Parathyroid adenoma (tissue), 2 donors: ENCODE measurements at regions not wholly inside any gene's neighbourhood (a gene's known extent, or its start where the extent isn't known, plus 50 kb on each side); places are given as distances from the start of the nearest gene placed in this dataset.
"Not testable (repeated sequence)": the region's sequence is repeated elsewhere in the genome, so short reads cannot be mapped to it uniquely, and the experiment has no call there.

Experiments used
- H2AFZ ChIP-seq: fragments of 300-600 bp; sonication (generic); one replicate; pipeline ENCODE4 v1.7.0; 2017; ENCODE audit warnings: antibody characterized with exemption, mild to moderate bottlenecking
- H3K27ac ChIP-seq: fragments of 300-600 bp; sonication (generic); one replicate; pipeline ENCODE4 v1.7.0; 2017
- H3K27me3 ChIP-seq: fragments of 300-600 bp; sonication (generic); one replicate; pipeline ENCODE4 v1.7.0; 2017; ENCODE audit warnings: low read length; ENCODE audit not compliant: control insufficient read depth, insufficient read depth
- H3K36me3 ChIP-seq: fragments of 300-600 bp; sonication (generic); one replicate; pipeline ENCODE4 v1.7.0; 2017; ENCODE audit warnings: low read length; ENCODE audit not compliant: control insufficient read depth, insufficient read depth
- H3K4me1 ChIP-seq: fragments of 300-600 bp; sonication (generic); one replicate; pipeline ENCODE4 v1.7.0; 2017; ENCODE audit warnings: control low read depth
- H3K4me2 ChIP-seq: fragments of 300-600 bp; sonication (generic); one replicate; pipeline ENCODE4 v1.7.0; 2017; ENCODE audit warnings: low read length
- H3K4me3 ChIP-seq: fragments of 300-600 bp; sonication (generic); one replicate; pipeline ENCODE4 v1.7.0; 2017; ENCODE audit warnings: low read depth, low read length
- H3K79me2 ChIP-seq: fragments of 300-600 bp; sonication (generic); one replicate; pipeline ENCODE4 v1.7.0; 2017; ENCODE audit warnings: control low read depth
- H3K9ac ChIP-seq: fragments of 300-600 bp; sonication (generic); one replicate; pipeline ENCODE4 v1.7.0; 2017; ENCODE audit warnings: mild to moderate bottlenecking
- H3K9me3 ChIP-seq: fragments of 300-600 bp; sonication (generic); one replicate; pipeline ENCODE4 v1.7.0; 2017; ENCODE audit warnings: low read length; ENCODE audit not compliant: control insufficient read depth
- CTCF ChIP-seq: fragments of 300-600 bp; sonication (generic); IDR thresholded peaks from one replicate; pipeline ENCODE4 v1.7.0; 2017; ENCODE audit warnings: antibody characterized with exemption, mild to moderate bottlenecking
- donor health status: primary hyperparathyroidism.

GRCh38 chr6:105868823-105869460, 217.2 kb upstream of the PRDM1 start:
- Histone ChIP-seq H2AFZ (no peak overlapping the region), H3K4me1 (no peaks in the 10 kb centered on the region), H3K36me3 (no peaks in the 10 kb centered on the region), H3K9ac (no peak overlapping the region), H3K4me2 (no peak overlapping the region), H3K27me3 (no peaks in the 10 kb centered on the region), H3K9me3 (no peaks in the 10 kb centered on the region), H3K79me2 (no peaks in the 10 kb centered on the region), H3K27ac (no peak overlapping the region), H3K4me3 (no peak overlapping the region)
- TF ChIP-seq CTCF, result no peak

GRCh38 chr6:105867821-105868220, 218.3 kb upstream of the PRDM1 start:
- H3K27ac ChIP-seq, result no peak overlapping the region
- H3K4me2 ChIP-seq, result no peak overlapping the region
- H3K9me3 ChIP-seq, result no peaks in the 10 kb centered on the region
- no peak overlapping the region for H3K9ac ChIP-seq
- no peak overlapping the region for H2AFZ ChIP-seq
- H3K27me3 ChIP-seq, result no peaks in the 10 kb centered on the region
- no peaks in the 10 kb centered on the region for H3K79me2 ChIP-seq
- TF ChIP-seq CTCF, result no peak
- no peak overlapping the region for H3K4me3 ChIP-seq
- H3K36me3 ChIP-seq, result no peaks in the 10 kb centered on the region
- H3K4me1 ChIP-seq, result no peaks in the 10 kb centered on the region

DNA sequence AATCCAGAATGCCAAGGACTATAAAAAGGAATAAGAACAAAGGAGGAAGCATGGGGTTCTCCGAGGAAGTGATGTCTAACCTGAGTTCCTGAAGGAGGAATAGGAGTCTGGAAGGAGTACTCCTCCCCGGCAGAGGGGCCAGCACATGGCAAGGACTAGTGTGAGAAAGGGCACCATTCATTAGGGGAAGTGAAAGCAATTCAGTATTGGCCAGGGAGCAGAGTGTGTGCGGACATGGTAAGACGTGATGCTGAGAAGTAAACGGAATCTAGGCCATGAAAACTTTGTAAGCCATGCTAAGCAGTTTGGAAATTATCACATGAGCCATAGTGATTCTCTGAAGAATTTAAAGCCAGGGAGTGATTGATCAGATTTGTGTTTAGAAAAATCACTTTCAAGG, 218.9 kb upstream of the PRDM1 start:
- no peaks in the 10 kb centered on the region for H3K27me3 ChIP-seq
- H3K4me3 ChIP-seq, result no peak overlapping the region
- H3K36me3 ChIP-seq, result no peaks in the 10 kb centered on the region
- no peak overlapping the region for H3K9ac ChIP-seq
- H3K27ac ChIP-seq, result no peak overlapping the region
- H3K79me2 ChIP-seq, result no peaks in the 10 kb centered on the region
- no peaks in the 10 kb centered on the region for H3K9me3 ChIP-seq
- no peak for TF ChIP-seq CTCF
- H3K4me1 ChIP-seq, result no peaks in the 10 kb centered on the region
- H2AFZ ChIP-seq, result no peak overlapping the region
- H3K4me2 ChIP-seq, result no peak overlapping the region

- no peak overlapping the region for H3K4me2 ChIP-seq
- no peak for TF ChIP-seq CTCF
- no peak overlapping the region for H3K4me3 ChIP-seq
- no peak overlapping the region for H3K9ac ChIP-seq
- no peak overlapping the region for H3K27ac ChIP-seq
- no peak overlapping the region for H2AFZ ChIP-seq
- no peaks in the 10 kb centered on the region for H3K27me3 ChIP-seq
- H3K4me1 ChIP-seq, result no peaks in the 10 kb centered on the region
- no peaks in the 10 kb centered on the region for H3K9me3 ChIP-seq
- no peaks in the 10 kb centered on the region for H3K36me3 ChIP-seq
- H3K79me2 ChIP-seq, result no peaks in the 10 kb centered on the region
These were observed 223.1 kb upstream of the PRDM1 start for GRCh38 chr6:105862936-105863607.

GRCh38 chr6:105860927-105861326, 225.2 kb upstream of the PRDM1 start:
- not testable (repeated sequence) for H3K27me3 ChIP-seq

More at GRCh38 chr6:105860927-105861326, 225.2 kb upstream of the PRDM1 start:
- H3K27ac ChIP-seq, H3K4me2 ChIP-seq, H3K9ac ChIP-seq, H2AFZ ChIP-seq, H3K4me3 ChIP-seq, H3K4me1 ChIP-seq, H3K36me3 ChIP-seq, H3K79me2 ChIP-seq, H3K9me3 ChIP-seq: not testable (repeated sequence)
